ENCODE measurements at regions not wholly inside any gene's neighbourhood (a gene's known extent, or its start where the extent isn't known, plus 50 kb on each side); places are given as distances from the start of the nearest gene placed in this dataset.
"Not testable (repeated sequence)": the region's sequence is repeated elsewhere in the genome, so short reads cannot be mapped to it uniquely, and the experiment has no call there.

GRCh38 chr1:238991765-238992495 lies 394.4 kb upstream of the CHRM3 start:
- DNase-seq = no peak

- no peak for DNase-seq
These were observed 401.1 kb upstream of the CHRM3 start for GRCh38 chr1:238985312-238985711.

- DNase-seq = no peak
These were observed 403.6 kb upstream of the CHRM3 start for GRCh38 chr1:238982736-238983135.

- no peak for DNase-seq
These were observed 404.9 kb upstream of the CHRM3 start for GRCh38 chr1:238981317-238981933.

- DNase-seq = no peak
These were observed 406.3 kb upstream of the CHRM3 start for GRCh38 chr1:238980053-238980452.

- no peak for DNase-seq
These were observed 421.7 kb upstream of the CHRM3 start for GRCh38 chr1:238964631-238965030.

- DNase-seq = no peak
These were observed 423.4 kb upstream of the CHRM3 start for GRCh38 chr1:238962941-238963340.

GRCh38 chr1:238961790-238962189 lies 424.6 kb upstream of the CHRM3 start:
- no peak for DNase-seq

- no peak for DNase-seq
These were observed 426.3 kb upstream of the CHRM3 start for GRCh38 chr1:238960071-238960470.

GRCh38 chr1:238955934-238956333 lies 430.4 kb upstream of the CHRM3 start:
- DNase-seq = no peak

GRCh38 chr1:238954865-238955264 lies 431.5 kb upstream of the CHRM3 start:
- DNase-seq = no peak

GRCh38 chr1:238953448-238954010 lies 432.8 kb upstream of the CHRM3 start:
- no peak for DNase-seq

- DNase-seq = no peak
These were observed 434.6 kb upstream of the CHRM3 start for GRCh38 chr1:238951809-238952208.

GRCh38 chr1:238950784-238951183 lies 435.6 kb upstream of the CHRM3 start:
- DNase-seq = no peak

GRCh38 chr1:238950017-238950416 lies 436.4 kb upstream of the CHRM3 start:
- DNase-seq = no peak

- no peak for DNase-seq
These were observed 442.3 kb upstream of the CHRM3 start for GRCh38 chr1:238944028-238944427.

GRCh38 chr1:238927899-238928298 lies 458.5 kb upstream of the CHRM3 start:
- DNase-seq = no peak

- no peak for DNase-seq
These were observed 469.5 kb upstream of the CHRM3 start for GRCh38 chr1:238916828-238917227.

- no peak for DNase-seq
These were observed 472.0 kb upstream of the CHRM3 start for GRCh38 chr1:238914346-238914745.

GRCh38 chr1:238913210-238913609 lies 473.2 kb upstream of the CHRM3 start:
- DNase-seq = no peak

- no peak for DNase-seq
These were observed 474.2 kb upstream of the CHRM3 start for GRCh38 chr1:238912148-238912547.

- not testable (repeated sequence) for DNase-seq
These were observed 483.6 kb upstream of the CHRM3 start for GRCh38 chr1:238902752-238903151.

GRCh38 chr1:238900334-238900865 lies 486.0 kb upstream of the CHRM3 start:
- no peak for DNase-seq

- no peak for DNase-seq
These were observed 487.5 kb upstream of the CHRM3 start for GRCh38 chr1:238898856-238899255.

Data from GDM1 (cell line).